ENCODE measurements at regions not wholly inside any gene's neighbourhood (a gene's known extent, or its start where the extent isn't known, plus 50 kb on each side); places are given as distances from the start of the nearest gene placed in this dataset.

GRCh38 chr12:58513301-58513834, 406.9 kb downstream of the LRIG3 start:
- no peaks in the 10 kb centered on the region for H3K27me3 ChIP-seq
- intact Hi-C loops (cut with DNase I): no loop called here
- H3K9me3 ChIP-seq: peaks cover 6% of the 10 kb centered on the region
- ATAC-seq (no peak), DNase-seq (no peak)
- TF ChIP-seq CTCF (IDR thresholded peaks at IDR 0.05): no peak
- no peak overlapping the region for H3K27ac ChIP-seq
- no peaks in the 10 kb centered on the region for H3K36me3 ChIP-seq
- no peak overlapping the region for H3K4me3 ChIP-seq
- no peaks in the 10 kb centered on the region for H3K4me1 ChIP-seq

- ATAC-seq: no peak
- no peak overlapping the region for H3K4me3 ChIP-seq
Measured at GRCh38 chr12:58513852-58514251, 406.5 kb downstream of the LRIG3 start.

GRCh38 chr12:58519839-58520238, 400.5 kb downstream of the LRIG3 start:
- no peak overlapping the region for H3K4me3 ChIP-seq
- DNase-seq (no peak), ATAC-seq (no peak)
- H3K4me1 ChIP-seq: no peaks in the 10 kb centered on the region
- no peaks in the 10 kb centered on the region for H3K27me3 ChIP-seq
- H3K9me3 ChIP-seq: peaks cover 6% of the 10 kb centered on the region
- intact Hi-C loops (cut with DNase I): no loop called here
- no peak for TF ChIP-seq CTCF (IDR thresholded peaks at IDR 0.05)
- H3K36me3 ChIP-seq: no peaks in the 10 kb centered on the region
- no peak overlapping the region for H3K27ac ChIP-seq

More at GRCh38 chr12:58513852-58514251, 406.5 kb downstream of the LRIG3 start:
- no peaks in the 10 kb centered on the region for H3K4me1 ChIP-seq
- no peaks in the 10 kb centered on the region for H3K27me3 ChIP-seq
- no peak overlapping the region for H3K27ac ChIP-seq
- H3K36me3 ChIP-seq: no peaks in the 10 kb centered on the region
- no peak for TF ChIP-seq CTCF (IDR thresholded peaks at IDR 0.05)
- peaks cover 6% of the 10 kb centered on the region for H3K9me3 ChIP-seq
- DNase-seq: no peak
- intact Hi-C loops (cut with DNase I): no loop called here

- TF ChIP-seq CTCF (IDR thresholded peaks at IDR 0.05): no peak
- ATAC-seq: no peak
- H3K27ac ChIP-seq: no peak overlapping the region
- H3K9me3 ChIP-seq: peaks cover 6% of the 10 kb centered on the region
- H3K36me3 ChIP-seq: no peaks in the 10 kb centered on the region
- no peak for DNase-seq
- intact Hi-C loops (cut with DNase I): no loop called here
- no peak overlapping the region for H3K4me3 ChIP-seq
- no peaks in the 10 kb centered on the region for H3K4me1 ChIP-seq
- H3K27me3 ChIP-seq: no peaks in the 10 kb centered on the region
Measured at GRCh38 chr12:58521152-58521551, 399.2 kb downstream of the LRIG3 start.

GRCh38 chr12:58521796-58522195, 398.5 kb downstream of the LRIG3 start:
- TF ChIP-seq CTCF (IDR thresholded peaks at IDR 0.05): no peak
- no peak for ATAC-seq
- Histone ChIP-seq H3K4me1 (no peaks in the 10 kb centered on the region), H3K27me3 (no peaks in the 10 kb centered on the region), H3K36me3 (no peaks in the 10 kb centered on the region), H3K9me3 (peaks cover 6% of the 10 kb centered on the region), H3K4me3 (no peak overlapping the region), H3K27ac (no peak overlapping the region)
- intact Hi-C loops (cut with DNase I): no loop called here
- no peak for DNase-seq

GRCh38 chr12:58523360-58523759, 396.9 kb downstream of the LRIG3 start:
- H3K9me3 ChIP-seq: no peaks in the 10 kb centered on the region
- no peaks in the 10 kb centered on the region for H3K4me1 ChIP-seq
- DNase-seq (no peak), ATAC-seq (no peak)
- H3K27me3 ChIP-seq: no peaks in the 10 kb centered on the region
- no peak for TF ChIP-seq CTCF (IDR thresholded peaks at IDR 0.05)
- no peak overlapping the region for H3K4me3 ChIP-seq
- H3K27ac ChIP-seq: no peak overlapping the region
- no peaks in the 10 kb centered on the region for H3K36me3 ChIP-seq
- intact Hi-C loops (cut with DNase I): no loop called here
